ENCODE measurements at regions not wholly inside any gene's neighbourhood (a gene's known extent, or its start where the extent isn't known, plus 50 kb on each side); places are given as distances from the start of the nearest gene placed in this dataset.
"Not testable (repeated sequence)": the region's sequence is repeated elsewhere in the genome, so short reads cannot be mapped to it uniquely, and the experiment has no call there.

- ATAC-seq (replicated peaks in 6 of 8); H3K27ac ChIP-seq; H3K4me3 ChIP-seq; H3K4me1 ChIP-seq (replicated peaks in 1 of 2); in situ Hi-C loops (cut with MboI; ENCODE audit: low pct_unique_long_range_greater_than_20kb in 2 of 9, low sequenced_read_pairs in 9 of 9, unreplicated experiment in 9 of 9): not testable (repeated sequence)
- no CpG with 5 or more reads among the region's 1 CpG for WGBS, 10 experiments
Measured at GRCh38 chr15:20142410-20142809, 399.2 kb downstream of the GOLGA6L6 start.

GRCh38 chr15:20124668-20125067 is 416.9 kb downstream of the GOLGA6L6 start:
- WGBS, 10 experiments: no CpG with 5 or more reads among the region's 4 CpGs

GRCh38 chr15:20106026-20106425 is 435.6 kb downstream of the GOLGA6L6 start:
- Histone ChIP-seq H3K4me3 (no peak overlapping the region), H3K4me1 (replicated peaks in 1 of 2) (no peaks in the 10 kb centered on the region), H3K27ac (no peak overlapping the region)
- in situ Hi-C loops (cut with MboI; ENCODE audit: low pct_unique_long_range_greater_than_20kb in 2 of 9, low sequenced_read_pairs in 9 of 9, unreplicated experiment in 9 of 9): no loop called here
- WGBS, 10 experiments: 0 to 80% (median 37%) methylated on average over 1 to 2 of the region's 2 CpGs; no CpG with 5 or more reads in 6 of the 10 experiments
- ATAC-seq (replicated peaks in 6 of 8): no peak

More at GRCh38 chr15:20124668-20125067, 416.9 kb downstream of the GOLGA6L6 start:
- H3K27ac ChIP-seq; H3K4me1 ChIP-seq (replicated peaks in 1 of 2); in situ Hi-C loops (cut with MboI; ENCODE audit: low pct_unique_long_range_greater_than_20kb in 2 of 9, low sequenced_read_pairs in 9 of 9, unreplicated experiment in 9 of 9); ATAC-seq (replicated peaks in 6 of 8); H3K4me3 ChIP-seq: not testable (repeated sequence)

- WGBS, 10 experiments: no CpG with 5 or more reads among the region's 3 CpGs
- in situ Hi-C loops (cut with MboI; ENCODE audit: low pct_unique_long_range_greater_than_20kb in 2 of 9, low sequenced_read_pairs in 9 of 9, unreplicated experiment in 9 of 9); H3K4me1 ChIP-seq (replicated peaks in 1 of 2); ATAC-seq (replicated peaks in 6 of 8); H3K4me3 ChIP-seq; H3K27ac ChIP-seq: not testable (repeated sequence)
Measured at GRCh38 chr15:20105011-20105990, 436.3 kb downstream of the GOLGA6L6 start.

- H3K4me1 ChIP-seq (replicated peaks in 1 of 2); in situ Hi-C loops (cut with MboI; ENCODE audit: low pct_unique_long_range_greater_than_20kb in 2 of 9, low sequenced_read_pairs in 9 of 9, unreplicated experiment in 9 of 9); ATAC-seq (replicated peaks in 6 of 8); H3K27ac ChIP-seq; H3K4me3 ChIP-seq: not testable (repeated sequence)
- no CpG with 5 or more reads among the region's 6 CpGs for WGBS, 10 experiments
Measured at GRCh38 chr15:20104551-20104950, 437.0 kb downstream of the GOLGA6L6 start.

GRCh38 chr15:20102862-20103261 is 438.7 kb downstream of the GOLGA6L6 start:
- H3K27ac ChIP-seq; ATAC-seq (replicated peaks in 6 of 8); H3K4me3 ChIP-seq; in situ Hi-C loops (cut with MboI; ENCODE audit: low pct_unique_long_range_greater_than_20kb in 2 of 9, low sequenced_read_pairs in 9 of 9, unreplicated experiment in 9 of 9); H3K4me1 ChIP-seq (replicated peaks in 1 of 2): not testable (repeated sequence)
- WGBS, 10 experiments: no CpG with 5 or more reads among the region's 5 CpGs

- H3K4me1 ChIP-seq (replicated peaks in 1 of 2); H3K4me3 ChIP-seq; in situ Hi-C loops (cut with MboI; ENCODE audit: low pct_unique_long_range_greater_than_20kb in 2 of 9, low sequenced_read_pairs in 9 of 9, unreplicated experiment in 9 of 9); ATAC-seq (replicated peaks in 6 of 8); H3K27ac ChIP-seq: not testable (repeated sequence)
- no CpG with 5 or more reads among the region's 1 CpG for WGBS, 10 experiments
Measured at GRCh38 chr15:20102209-20102608, 439.4 kb downstream of the GOLGA6L6 start.

GRCh38 chr15:20101281-20101680 is 440.3 kb downstream of the GOLGA6L6 start:
- H3K4me3 ChIP-seq; H3K27ac ChIP-seq; H3K4me1 ChIP-seq (replicated peaks in 1 of 2); ATAC-seq (replicated peaks in 6 of 8); in situ Hi-C loops (cut with MboI; ENCODE audit: low pct_unique_long_range_greater_than_20kb in 2 of 9, low sequenced_read_pairs in 9 of 9, unreplicated experiment in 9 of 9): not testable (repeated sequence)
- WGBS, 10 experiments: no CpG with 5 or more reads among the region's 3 CpGs

- H3K4me3 ChIP-seq; H3K27ac ChIP-seq; H3K4me1 ChIP-seq (replicated peaks in 1 of 2); in situ Hi-C loops (cut with MboI; ENCODE audit: low pct_unique_long_range_greater_than_20kb in 2 of 9, low sequenced_read_pairs in 9 of 9, unreplicated experiment in 9 of 9): not testable (repeated sequence)
- ATAC-seq (replicated peaks in 6 of 8): peak in 1 of 8 experiments; percentile 12
- no CpG with 5 or more reads among the region's 8 CpGs for WGBS, 10 experiments
Measured at GRCh38 chr15:20100604-20101270, 440.9 kb downstream of the GOLGA6L6 start.

- peak in 1 of 8 experiments; percentile 21 for ATAC-seq (replicated peaks in 6 of 8)
- WGBS, 10 experiments: no CpG with 5 or more reads among the region's 6 CpGs
- H3K27ac ChIP-seq; in situ Hi-C loops (cut with MboI; ENCODE audit: low pct_unique_long_range_greater_than_20kb in 2 of 9, low sequenced_read_pairs in 9 of 9, unreplicated experiment in 9 of 9); H3K4me3 ChIP-seq; H3K4me1 ChIP-seq (replicated peaks in 1 of 2): not testable (repeated sequence)
Measured at GRCh38 chr15:20095699-20096303, 445.8 kb downstream of the GOLGA6L6 start.

GRCh38 chr15:20089541-20089940 is 452.1 kb downstream of the GOLGA6L6 start:
- in situ Hi-C loops (cut with MboI; ENCODE audit: low pct_unique_long_range_greater_than_20kb in 2 of 9, low sequenced_read_pairs in 9 of 9, unreplicated experiment in 9 of 9); H3K27ac ChIP-seq; ATAC-seq (replicated peaks in 6 of 8); H3K4me3 ChIP-seq; H3K4me1 ChIP-seq (replicated peaks in 1 of 2): not testable (repeated sequence)
- no CpG with 5 or more reads among the region's 4 CpGs for WGBS, 10 experiments

- H3K4me1 ChIP-seq (replicated peaks in 1 of 2); ATAC-seq (replicated peaks in 6 of 8); in situ Hi-C loops (cut with MboI; ENCODE audit: low pct_unique_long_range_greater_than_20kb in 2 of 9, low sequenced_read_pairs in 9 of 9, unreplicated experiment in 9 of 9); H3K27ac ChIP-seq; H3K4me3 ChIP-seq: not testable (repeated sequence)
- WGBS, 10 experiments: no CpG with 5 or more reads among the region's 6 CpGs
Measured at GRCh38 chr15:20084026-20084425, 457.6 kb downstream of the GOLGA6L6 start.

GRCh38 chr15:20074082-20074481 is 467.5 kb downstream of the GOLGA6L6 start:
- H3K27ac ChIP-seq; H3K4me1 ChIP-seq (replicated peaks in 1 of 2); in situ Hi-C loops (cut with MboI; ENCODE audit: low pct_unique_long_range_greater_than_20kb in 2 of 9, low sequenced_read_pairs in 9 of 9, unreplicated experiment in 9 of 9); H3K4me3 ChIP-seq; ATAC-seq (replicated peaks in 6 of 8): not testable (repeated sequence)
- no CpG with 5 or more reads among the region's 35 CpGs for WGBS, 10 experiments
